ENCODE measurements at regions not wholly inside any gene's neighbourhood (a gene's known extent, or its start where the extent isn't known, plus 50 kb on each side); places are given as distances from the start of the nearest gene placed in this dataset.
A peak's percentile ranks its signal among the peaks of the same experiment; 100 is the strongest.

DNA sequence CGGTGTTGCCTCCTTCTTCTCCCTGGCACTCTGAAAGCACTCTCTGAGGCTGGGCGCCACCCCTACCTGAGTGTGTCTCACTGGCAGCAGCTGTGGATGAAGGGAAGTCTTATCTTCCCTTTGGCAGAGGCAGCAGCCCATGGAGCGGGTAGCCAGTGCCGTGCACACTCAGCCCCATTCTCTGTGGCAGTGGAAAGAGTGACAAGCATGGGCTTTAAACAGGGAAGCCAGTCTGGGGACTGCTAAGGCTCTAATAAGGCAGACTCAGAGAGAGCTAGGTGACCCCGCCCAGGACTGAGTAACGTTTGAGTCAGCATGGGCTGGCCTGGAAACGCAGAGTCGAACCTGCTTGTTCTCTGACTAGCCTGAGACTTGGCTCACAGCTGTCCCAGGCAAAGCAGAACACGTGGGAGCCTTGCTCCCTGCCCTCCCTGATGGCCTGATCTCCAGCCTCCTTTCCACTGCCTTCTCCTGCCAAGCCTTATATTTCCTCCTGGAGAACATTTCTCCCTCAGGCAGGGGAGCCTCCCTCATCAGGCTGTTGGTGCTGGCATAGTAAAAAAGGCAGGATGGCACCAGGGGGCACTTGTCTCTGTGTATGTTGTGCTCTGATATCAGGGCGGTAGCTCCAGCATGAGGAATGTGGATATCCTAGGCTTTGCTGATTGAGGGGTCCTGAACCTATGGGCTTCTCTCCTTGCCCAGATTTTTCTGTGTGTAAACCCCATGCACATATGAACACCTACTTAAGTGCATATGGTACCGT is 93.9 kb upstream of the LGALSL start:
- Histone ChIP-seq H3K4me3 (replicated peaks; ENCODE audit: insufficient read depth, low read length) (no peak overlapping the region), H3K27me3 (ENCODE audit: insufficient read depth, poor library complexity, severe bottlenecking) (no peaks in the 10 kb centered on the region), H3K27ac (replicated peaks) (no peak overlapping the region)
- peak in 1 of 2 experiments; percentile 8 for DNase-seq (ENCODE audit: low read depth in 1 of 2, low spot score in 1 of 2)
- TF ChIP-seq GABPA (IDR thresholded peaks at IDR 0.05; ENCODE audit: low read depth), result no peak
- TF ChIP-seq SPI1 (IDR thresholded peaks at IDR 0.05; ENCODE audit: borderline replicate concordance, low read depth), result no peak
- no peak for TF ChIP-seq POLR2AphosphoS5 (IDR thresholded peaks at IDR 0.05; ENCODE audit: low read depth)
- no peak for TF ChIP-seq CTCF (IDR thresholded peaks at IDR 0.05; ENCODE audit: insufficient read depth, low read length)
- TF ChIP-seq, protein P1, sequence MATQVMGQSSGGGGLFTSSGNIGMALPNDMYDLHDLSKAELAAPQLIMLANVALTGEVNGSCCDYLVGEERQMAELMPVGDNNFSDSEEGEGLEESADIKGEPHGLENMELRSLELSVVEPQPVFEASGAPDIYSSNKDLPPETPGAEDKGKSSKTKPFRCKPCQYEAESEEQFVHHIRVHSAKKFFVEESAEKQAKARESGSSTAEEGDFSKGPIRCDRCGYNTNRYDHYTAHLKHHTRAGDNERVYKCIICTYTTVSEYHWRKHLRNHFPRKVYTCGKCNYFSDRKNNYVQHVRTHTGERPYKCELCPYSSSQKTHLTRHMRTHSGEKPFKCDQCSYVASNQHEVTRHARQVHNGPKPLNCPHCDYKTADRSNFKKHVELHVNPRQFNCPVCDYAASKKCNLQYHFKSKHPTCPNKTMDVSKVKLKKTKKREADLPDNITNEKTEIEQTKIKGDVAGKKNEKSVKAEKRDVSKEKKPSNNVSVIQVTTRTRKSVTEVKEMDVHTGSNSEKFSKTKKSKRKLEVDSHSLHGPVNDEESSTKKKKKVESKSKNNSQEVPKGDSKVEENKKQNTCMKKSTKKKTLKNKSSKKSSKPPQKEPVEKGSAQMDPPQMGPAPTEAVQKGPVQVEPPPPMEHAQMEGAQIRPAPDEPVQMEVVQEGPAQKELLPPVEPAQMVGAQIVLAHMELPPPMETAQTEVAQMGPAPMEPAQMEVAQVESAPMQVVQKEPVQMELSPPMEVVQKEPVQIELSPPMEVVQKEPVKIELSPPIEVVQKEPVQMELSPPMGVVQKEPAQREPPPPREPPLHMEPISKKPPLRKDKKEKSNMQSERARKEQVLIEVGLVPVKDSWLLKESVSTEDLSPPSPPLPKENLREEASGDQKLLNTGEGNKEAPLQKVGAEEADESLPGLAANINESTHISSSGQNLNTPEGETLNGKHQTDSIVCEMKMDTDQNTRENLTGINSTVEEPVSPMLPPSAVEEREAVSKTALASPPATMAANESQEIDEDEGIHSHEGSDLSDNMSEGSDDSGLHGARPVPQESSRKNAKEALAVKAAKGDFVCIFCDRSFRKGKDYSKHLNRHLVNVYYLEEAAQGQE (IDR thresholded peaks at IDR 0.05; ENCODE audit: insufficient replicate concordance, low read depth), result no peak

- no peak for DNase-seq (ENCODE audit: low read depth in 1 of 2, low spot score in 1 of 2)
- Histone ChIP-seq H3K27ac (replicated peaks) (no peak overlapping the region), H3K4me3 (replicated peaks; ENCODE audit: insufficient read depth, low read length) (no peak overlapping the region), H3K27me3 (ENCODE audit: insufficient read depth, poor library complexity, severe bottlenecking) (no peaks in the 10 kb centered on the region)
- TF ChIP-seq POLR2AphosphoS5 (IDR thresholded peaks at IDR 0.05; ENCODE audit: low read depth) (no peak), SPI1 (IDR thresholded peaks at IDR 0.05; ENCODE audit: borderline replicate concordance, low read depth) (no peak), CTCF (IDR thresholded peaks at IDR 0.05; ENCODE audit: insufficient read depth, low read length) (no peak), GABPA (IDR thresholded peaks at IDR 0.05; ENCODE audit: low read depth) (no peak)
- TF ChIP-seq, protein P1 (IDR thresholded peaks at IDR 0.05; ENCODE audit: insufficient replicate concordance, low read depth), result no peak
Measured at GRCh38 chr2:64361151-64361938, 92.6 kb upstream of the LGALSL start.

GRCh38 chr2:64362562-64363026 is 91.4 kb upstream of the LGALSL start:
- H3K4me3 ChIP-seq (replicated peaks; ENCODE audit: insufficient read depth, low read length), result no peak overlapping the region
- TF ChIP-seq SPI1 (IDR thresholded peaks at IDR 0.05; ENCODE audit: borderline replicate concordance, low read depth), result no peak
- TF ChIP-seq GABPA (IDR thresholded peaks at IDR 0.05; ENCODE audit: low read depth), result no peak
- TF ChIP-seq, protein P1 (IDR thresholded peaks at IDR 0.05; ENCODE audit: insufficient replicate concordance, low read depth), result no peak
- no peak for TF ChIP-seq CTCF (IDR thresholded peaks at IDR 0.05; ENCODE audit: insufficient read depth, low read length)
- TF ChIP-seq POLR2AphosphoS5 (IDR thresholded peaks at IDR 0.05; ENCODE audit: low read depth), result no peak
- no peak overlapping the region for H3K27ac ChIP-seq (replicated peaks)
- no peak for DNase-seq (ENCODE audit: low read depth in 1 of 2, low spot score in 1 of 2)
- H3K27me3 ChIP-seq (ENCODE audit: insufficient read depth, poor library complexity, severe bottlenecking), result no peaks in the 10 kb centered on the region
